ENCODE measurements at regions not wholly inside any gene's neighbourhood (a gene's known extent, or its start where the extent isn't known, plus 50 kb on each side); places are given as distances from the start of the nearest gene placed in this dataset.

DNA sequence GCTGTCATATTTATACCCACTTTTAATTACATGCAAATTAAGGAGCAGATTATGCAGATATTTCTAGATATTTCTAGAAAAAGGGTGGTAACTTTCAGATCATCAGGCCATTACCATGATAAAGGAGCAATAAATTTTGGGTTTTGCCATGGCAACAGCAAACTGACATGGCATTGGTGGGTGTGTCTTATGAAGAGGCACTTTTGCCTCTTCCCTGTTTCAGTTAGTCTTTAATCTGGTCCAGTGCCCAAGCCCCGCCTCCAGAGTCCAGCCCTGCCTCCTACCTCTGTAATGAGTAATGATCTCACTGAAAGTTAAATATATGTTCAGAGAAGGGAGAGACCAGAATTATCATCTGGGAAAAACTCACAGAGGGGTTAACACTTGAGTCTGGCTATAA, 124.8 kb downstream of the SCG2 start:
- Histone ChIP-seq H2BK120ac (ENCODE audit: low read depth, low read length, poor library complexity, severe bottlenecking) (no peak overlapping the region), H3K27me3 (ENCODE audit: insufficient read depth, low read length) (no peaks in the 10 kb centered on the region), H3K23ac (ENCODE audit: insufficient read length, low read depth, low read length) (no peak overlapping the region), H2BK5ac (ENCODE audit: insufficient read length, low read length) (no peak overlapping the region), H3K79me2 (ENCODE audit: insufficient read depth, low read length) (no peaks in the 10 kb centered on the region), H3K18ac (ENCODE audit: insufficient read length, low read depth, low read length) (no peak overlapping the region), H2BK12ac (ENCODE audit: insufficient read length, low read depth, low read length) (no peak overlapping the region), H4K20me1 (ENCODE audit: control insufficient read depth, insufficient read depth, insufficient read length) (no peaks in the 10 kb centered on the region), H3K4me1 (ENCODE audit: insufficient read depth, low read length) (no peaks in the 10 kb centered on the region; the same call in 1 of the 2 replicates), H3K23me2 (ENCODE audit: insufficient read length, low read depth, low read length, poor library complexity, severe bottlenecking) (no peaks in the 10 kb centered on the region), H2AFZ (ENCODE audit: low read length) (no peak overlapping the region), H3K79me1 (ENCODE audit: insufficient read depth, low read depth, low read length, poor library complexity, severe bottlenecking) (no peaks in the 10 kb centered on the region), H3K9ac (ENCODE audit: extremely low read depth, insufficient read length, low read length) (no peak overlapping the region), H3K56ac (ENCODE audit: insufficient read length, low read depth, low read length) (no peak overlapping the region), H3T11ph (ENCODE audit: low read length) (no peak overlapping the region), H3K4ac (ENCODE audit: low read depth, low read length) (no peak overlapping the region), H4K8ac (replicated peaks; ENCODE audit: insufficient read length, low read depth, low read length) (no peak overlapping the region), H2AK5ac (ENCODE audit: insufficient read length, low read length) (no peak overlapping the region), H4K91ac (ENCODE audit: insufficient read length, low read depth, low read length) (no peak overlapping the region), H3K9me3 (ENCODE audit: control insufficient read depth, low read depth, low read length) (no peaks in the 10 kb centered on the region), H3K14ac (ENCODE audit: insufficient read depth, low read length) (no peak overlapping the region), H2BK15ac (ENCODE audit: low read depth, low read length) (no peak overlapping the region), H3K27ac (ENCODE audit: insufficient read length, low read depth, low read length) (no peak overlapping the region), H2BK20ac (ENCODE audit: low read depth, low read length, poor library complexity, severe bottlenecking) (no peak overlapping the region), H3K4me2 (ENCODE audit: insufficient read depth, insufficient read length, low read length) (no peak overlapping the region), H4K5ac (ENCODE audit: insufficient read length, low read depth, low read length) (no peak overlapping the region)
- no CpG with 5 or more reads among the region's 1 CpG for WGBS (ENCODE audit: extremely low coverage, insufficient read length, low lambda C conversion rate)
- no peak for DNase-seq
- no peak overlapping the region for H3K27ac Mint-ChIP-seq
- no peaks in the 10 kb centered on the region for H3K36me3 Mint-ChIP-seq (ENCODE audit: insufficient read depth in 1 of 3, low read depth in 3 of 3)
- H3K4me1 Mint-ChIP-seq: peaks cover 6 to 8% of the 10 kb centered on the region in 2 experiments; a peak in 2 of 4 replicates
- no peaks in the 10 kb centered on the region; a peak in 1 of 5 replicates for H3K9me3 Mint-ChIP-seq
- H3K4me3 Mint-ChIP-seq: no peak overlapping the region
- H3K27me3 Mint-ChIP-seq (ENCODE audit: low read depth): peaks cover 19% of the 10 kb centered on the region
- TF ChIP-seq, protein P1, sequence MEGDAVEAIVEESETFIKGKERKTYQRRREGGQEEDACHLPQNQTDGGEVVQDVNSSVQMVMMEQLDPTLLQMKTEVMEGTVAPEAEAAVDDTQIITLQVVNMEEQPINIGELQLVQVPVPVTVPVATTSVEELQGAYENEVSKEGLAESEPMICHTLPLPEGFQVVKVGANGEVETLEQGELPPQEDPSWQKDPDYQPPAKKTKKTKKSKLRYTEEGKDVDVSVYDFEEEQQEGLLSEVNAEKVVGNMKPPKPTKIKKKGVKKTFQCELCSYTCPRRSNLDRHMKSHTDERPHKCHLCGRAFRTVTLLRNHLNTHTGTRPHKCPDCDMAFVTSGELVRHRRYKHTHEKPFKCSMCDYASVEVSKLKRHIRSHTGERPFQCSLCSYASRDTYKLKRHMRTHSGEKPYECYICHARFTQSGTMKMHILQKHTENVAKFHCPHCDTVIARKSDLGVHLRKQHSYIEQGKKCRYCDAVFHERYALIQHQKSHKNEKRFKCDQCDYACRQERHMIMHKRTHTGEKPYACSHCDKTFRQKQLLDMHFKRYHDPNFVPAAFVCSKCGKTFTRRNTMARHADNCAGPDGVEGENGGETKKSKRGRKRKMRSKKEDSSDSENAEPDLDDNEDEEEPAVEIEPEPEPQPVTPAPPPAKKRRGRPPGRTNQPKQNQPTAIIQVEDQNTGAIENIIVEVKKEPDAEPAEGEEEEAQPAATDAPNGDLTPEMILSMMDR (conservative IDR thresholded peaks at IDR 0.05): no peak

Data from H9 (cell line).